Embryonic facial prominence (tissue), 1 donor: ENCODE measurements at regions not wholly inside any gene's neighbourhood (a gene's known extent, or its start where the extent isn't known, plus 50 kb on each side); places are given as distances from the start of the nearest gene placed in this dataset.

Experiments used
- DNase-seq: peaks from one replicate; pipeline ENCODE4 v3.0.0-alpha.2; 2016; ENCODE audit errors: extremely low spot score

DNA sequence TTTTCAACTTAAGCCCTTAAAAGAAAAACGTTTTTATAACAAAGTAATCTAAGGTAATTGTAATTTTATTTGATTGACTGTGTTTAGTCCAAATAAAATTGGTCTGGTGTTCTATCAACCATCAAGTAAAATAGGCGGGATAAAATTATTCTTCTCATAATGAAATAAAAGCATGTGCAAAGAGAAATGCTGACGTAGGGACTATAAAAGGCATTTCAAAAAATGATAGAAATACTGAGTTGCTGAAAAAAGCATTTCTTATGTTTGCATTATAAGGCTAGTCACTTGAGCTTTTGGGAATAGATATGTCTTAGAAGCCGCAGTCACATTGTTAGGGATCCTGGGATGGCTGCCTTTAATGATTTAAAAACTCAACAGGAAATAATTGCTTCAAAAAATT, 608.0 kb upstream of the JAG1 start:
- no peak for DNase-seq

GRCh38 chr20:11287126-11287525, 613.3 kb upstream of the JAG1 start:
- no peak for DNase-seq

GRCh38 chr20:11296221-11296620, 621.5 kb upstream of the BTBD3 start:
- DNase-seq, result no peak

DNA sequence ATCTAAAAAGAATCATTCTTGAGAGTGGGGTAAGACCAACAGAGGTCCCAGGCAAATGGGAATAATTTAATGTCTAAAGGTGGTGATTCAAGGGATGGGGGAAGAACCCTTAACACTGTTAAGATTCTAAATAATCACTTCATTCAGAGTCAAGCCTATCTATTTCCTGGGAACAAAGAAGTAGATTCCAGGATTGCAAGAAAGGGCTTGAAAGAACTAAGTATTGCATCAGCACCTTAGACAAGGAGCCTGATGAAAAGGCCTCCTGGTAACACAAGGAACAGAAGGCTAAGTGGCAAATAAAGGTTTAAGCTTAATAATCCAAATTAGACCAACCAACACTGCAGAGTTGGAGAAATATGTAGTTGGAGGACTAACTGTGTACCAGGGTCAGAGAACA, 620.7 kb upstream of the BTBD3 start:
- no peak for DNase-seq

- DNase-seq, result no peak
Observed at GRCh38 chr20:11301699-11302098, 616.0 kb upstream of the BTBD3 start.

DNA sequence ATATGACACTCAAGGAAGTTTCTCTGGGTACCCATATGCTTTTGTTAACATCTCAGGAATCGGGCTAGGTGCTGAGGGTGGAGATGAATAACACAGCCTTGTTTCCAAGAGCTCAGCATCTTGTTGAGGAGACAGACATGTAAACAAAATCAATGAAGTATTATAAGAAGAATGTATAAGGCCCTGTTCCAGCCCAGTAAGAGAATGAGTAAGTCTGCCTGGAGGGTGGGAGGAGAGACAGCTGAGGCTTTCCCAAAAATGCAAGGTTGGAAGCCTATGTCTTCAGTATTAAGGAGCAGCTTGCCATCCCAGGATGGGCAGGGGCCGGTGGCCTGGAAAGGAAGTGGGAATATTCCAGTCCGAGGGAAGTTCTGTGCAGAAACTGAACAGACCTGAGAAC, 615.3 kb upstream of the BTBD3 start:
- no peak for DNase-seq

DNA sequence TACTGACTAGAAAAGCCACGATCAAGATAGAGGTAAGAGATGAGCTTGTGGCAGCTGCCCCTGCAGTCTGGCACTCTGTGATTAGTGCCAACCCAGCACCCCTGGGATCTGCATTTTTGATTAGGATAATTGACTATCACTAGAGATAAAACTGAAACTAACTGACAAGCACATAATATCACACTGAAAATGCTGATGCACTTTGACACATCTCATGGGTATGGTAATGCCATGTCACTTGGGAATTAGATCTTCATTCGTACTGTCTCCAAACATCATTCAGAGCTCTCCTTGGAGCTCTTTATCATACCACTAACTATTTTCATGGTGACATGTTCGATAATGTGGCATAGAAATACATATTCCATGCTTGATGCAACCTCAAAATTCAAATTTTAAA, 612.9 kb upstream of the BTBD3 start:
- no peak for DNase-seq

DNA sequence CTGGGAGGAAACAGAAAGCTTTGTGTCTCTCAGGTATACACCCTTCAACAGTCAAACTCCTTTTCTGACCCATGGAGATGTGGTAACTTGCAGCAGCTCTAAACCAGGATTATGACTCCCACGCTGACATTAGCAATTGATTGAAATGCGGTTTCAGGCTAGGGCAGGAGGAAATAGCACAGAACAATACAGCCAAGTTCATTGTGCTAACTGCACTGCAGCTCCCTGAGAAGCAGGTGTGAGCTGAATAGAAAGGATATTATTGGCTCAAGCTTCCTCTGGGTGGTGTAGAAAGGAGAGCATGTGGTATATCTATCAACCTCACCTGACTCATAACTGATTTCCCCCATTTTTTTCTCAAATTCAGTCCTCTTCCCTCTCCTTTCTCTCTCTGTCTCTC, 612.3 kb upstream of the BTBD3 start:
- no peak for DNase-seq

- no peak for DNase-seq
Observed at GRCh38 chr20:11311659-11312224, 606.0 kb upstream of the BTBD3 start.

GRCh38 chr20:11315525-11315924, 602.2 kb upstream of the BTBD3 start:
- DNase-seq, result no peak

- DNase-seq, result no peak
Observed at GRCh38 chr20:11316244-11316643, 601.4 kb upstream of the BTBD3 start.

DNA sequence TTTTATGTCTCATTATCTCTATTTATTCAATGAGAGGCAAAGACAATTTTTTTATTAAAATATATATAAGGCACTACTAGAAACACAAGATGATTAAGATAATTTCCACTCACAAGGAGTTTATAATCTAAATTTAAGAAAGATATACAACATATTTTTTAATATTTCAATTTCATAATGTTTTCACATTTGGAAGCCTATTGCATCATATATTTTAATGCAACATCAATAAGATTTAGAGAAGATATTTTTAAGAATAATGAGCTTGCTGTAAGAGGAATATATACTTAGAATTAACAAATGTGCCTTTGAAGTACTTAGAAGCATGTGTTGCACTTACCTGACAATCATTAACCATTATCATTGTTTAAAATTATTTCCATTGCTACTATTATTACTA, 597.7 kb upstream of the BTBD3 start:
- no peak for DNase-seq

DNA sequence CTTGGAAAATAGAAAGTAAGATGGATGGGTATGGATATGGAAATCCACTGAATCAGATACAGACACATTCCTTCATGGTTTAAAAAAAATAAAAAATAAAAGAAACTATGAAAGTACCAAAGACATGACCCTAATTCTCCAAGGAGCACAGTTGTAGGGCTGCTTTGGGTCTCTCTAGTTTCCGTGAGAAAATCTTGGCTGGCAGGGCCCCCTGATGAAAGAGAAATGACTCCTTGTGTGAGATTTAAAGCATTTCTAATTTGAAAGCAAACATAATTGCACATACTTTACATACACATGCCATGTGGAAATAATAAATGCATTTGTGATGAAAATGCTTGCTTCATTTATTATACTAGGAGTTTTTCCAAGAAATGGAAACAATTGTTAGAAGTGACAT, 593.9 kb upstream of the BTBD3 start:
- no peak for DNase-seq

DNA sequence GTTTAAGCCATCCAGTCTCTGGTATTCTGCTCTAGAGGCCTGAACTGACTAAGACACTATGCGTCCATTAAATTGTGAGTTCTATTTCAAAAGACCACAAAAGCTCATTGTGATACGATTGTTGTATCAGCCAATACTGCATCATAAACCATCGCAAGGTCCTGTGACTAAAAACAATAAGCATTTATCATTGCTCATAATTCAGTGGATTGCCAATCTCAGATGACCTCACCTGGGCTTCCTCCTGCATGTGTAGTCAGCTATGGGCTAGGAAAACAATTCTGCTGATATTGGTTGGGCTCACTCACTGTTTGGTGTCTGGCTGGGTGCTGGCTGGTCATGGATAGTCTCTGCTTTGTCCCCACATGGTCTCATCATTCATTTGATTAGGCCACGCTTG, 592.7 kb upstream of the BTBD3 start:
- DNase-seq, result no peak

DNA sequence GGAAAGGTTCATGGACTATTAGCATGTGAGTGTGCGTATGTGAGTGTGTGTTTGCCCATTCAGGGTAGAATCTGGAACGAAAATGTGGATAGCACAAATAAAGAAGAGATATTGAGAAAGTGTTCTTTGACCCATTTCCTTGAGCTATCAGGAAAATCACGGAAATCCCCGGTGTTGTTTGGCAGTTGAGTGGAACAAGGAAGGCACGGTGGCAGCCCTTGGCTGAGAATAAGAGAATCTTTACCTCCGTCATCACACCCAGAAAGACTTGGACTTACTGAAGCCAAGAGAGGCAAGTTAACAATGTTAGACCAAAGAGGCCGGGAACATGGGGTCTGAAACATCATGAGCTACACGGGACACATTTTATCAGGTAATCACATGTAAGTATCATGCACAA, 588.9 kb upstream of the BTBD3 start:
- no peak for DNase-seq

DNA sequence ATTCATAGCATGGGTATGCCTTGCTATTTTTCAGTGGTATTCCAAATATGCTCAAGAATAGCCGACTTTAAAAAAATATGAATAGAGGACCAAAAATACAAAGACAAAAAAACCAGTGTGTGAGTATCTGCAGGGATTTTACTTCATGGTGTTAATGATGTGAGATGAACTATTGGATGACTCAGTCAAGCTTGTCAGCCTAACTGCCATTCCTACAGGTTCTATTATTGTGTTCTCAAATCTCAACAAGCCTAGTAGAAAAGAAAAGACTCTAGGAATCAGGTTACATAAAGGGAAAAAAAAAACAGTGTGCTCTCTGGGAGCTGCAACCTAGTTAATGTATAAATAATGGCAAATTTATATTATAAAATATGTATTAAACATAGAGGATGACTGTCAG, 588.4 kb upstream of the BTBD3 start:
- no peak for DNase-seq

- DNase-seq, result no peak
Observed at GRCh38 chr20:11331096-11331495, 586.6 kb upstream of the BTBD3 start.

DNA sequence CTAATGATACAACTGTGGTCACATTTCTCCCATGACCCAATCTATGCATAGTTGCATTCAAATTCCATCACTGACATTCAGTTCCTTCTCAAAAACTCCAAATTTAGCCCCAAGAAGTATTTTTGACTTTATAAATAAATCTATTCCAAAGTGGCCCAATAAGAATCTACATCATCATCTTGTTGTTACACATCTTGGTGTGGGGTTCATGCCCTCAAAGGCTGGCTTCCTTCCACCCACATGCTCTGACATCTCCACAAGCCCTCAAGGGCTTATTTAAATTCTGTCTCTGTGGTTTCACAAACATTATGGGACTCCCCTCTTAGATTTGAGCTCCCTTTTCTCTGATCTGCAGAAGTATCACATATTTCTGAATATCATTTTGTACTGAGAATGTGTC, 585.3 kb upstream of the BTBD3 start:
- no peak for DNase-seq

DNA sequence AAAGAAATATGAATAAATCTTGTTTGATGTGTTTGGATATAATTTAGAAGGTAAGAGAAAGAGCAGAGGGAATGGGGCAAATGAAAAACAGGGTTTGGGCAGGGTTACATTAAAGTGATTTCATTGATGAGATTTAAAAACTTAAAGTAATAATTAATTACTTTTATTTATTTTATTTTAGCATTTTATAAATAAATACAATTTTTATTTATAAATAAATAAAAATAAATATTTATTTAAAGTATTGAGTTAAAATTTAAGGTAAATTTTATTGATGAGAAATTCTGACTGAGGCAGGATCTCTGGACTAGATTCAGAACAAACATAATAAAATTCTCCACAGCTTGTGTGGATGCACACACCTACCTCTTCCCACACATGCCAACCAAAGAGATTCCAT, 584.1 kb upstream of the BTBD3 start:
- DNase-seq, result no peak

- no peak for DNase-seq
Observed at GRCh38 chr20:11337361-11338130, 580.1 kb upstream of the BTBD3 start.

GRCh38 chr20:11338496-11339306, 579.0 kb upstream of the BTBD3 start:
- DNase-seq, result no peak

DNA sequence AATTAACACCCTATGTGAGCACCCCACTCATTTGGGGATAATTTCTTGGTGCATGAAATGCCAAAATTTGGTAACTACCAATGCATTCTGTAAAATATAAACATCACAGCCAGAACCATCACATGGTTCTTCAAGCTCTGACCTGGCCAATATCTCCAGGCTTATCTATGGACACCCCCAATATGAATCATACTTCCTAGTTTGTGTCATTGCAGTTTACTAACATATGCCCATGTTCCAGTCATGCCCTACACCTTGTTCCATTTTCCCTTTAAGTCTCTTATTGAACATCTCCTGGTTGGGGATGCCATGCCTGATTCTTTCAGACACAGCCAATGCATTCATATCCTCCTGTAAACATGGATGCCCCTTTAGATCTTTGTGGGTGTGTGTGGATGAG, 572.8 kb upstream of the BTBD3 start:
- no peak for DNase-seq

GRCh38 chr20:11347738-11348137, 570.0 kb upstream of the BTBD3 start:
- DNase-seq, result no peak
